GM21786 (cell line): ENCODE measurements at regions not wholly inside any gene's neighbourhood (a gene's known extent, or its start where the extent isn't known, plus 50 kb on each side); places are given as distances from the start of the nearest gene placed in this dataset.

Source experiments
- ATAC-seq: cut with Tn5 transposase; IDR thresholded peaks from one replicate; pipeline ENCODE4 v1.9.1; 2021; ENCODE audit not compliant: unreplicated experiment

DNA sequence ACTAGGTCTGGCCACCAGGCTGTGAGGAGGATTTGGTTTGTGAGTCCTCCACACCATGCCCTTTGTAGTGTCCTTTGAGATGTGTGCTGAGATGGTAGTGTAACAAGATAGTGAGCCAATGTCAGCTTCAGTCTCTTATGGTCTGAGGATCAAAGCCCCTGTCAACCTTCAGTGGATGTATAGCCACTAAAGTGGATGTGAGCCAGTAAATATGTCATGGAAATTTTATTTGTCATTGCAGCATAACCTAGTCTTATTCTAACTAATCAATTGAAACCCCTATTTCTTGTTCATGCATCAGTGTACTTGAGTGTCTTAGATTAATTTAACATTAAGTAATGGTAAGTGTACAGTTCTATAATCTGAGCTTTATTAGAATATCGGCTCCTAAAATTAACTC is 51.0 kb upstream of the WAC start:
- ATAC-seq, result no peak
